ENCODE measurements at regions not wholly inside any gene's neighbourhood (a gene's known extent, or its start where the extent isn't known, plus 50 kb on each side); places are given as distances from the start of the nearest gene placed in this dataset.

DNA sequence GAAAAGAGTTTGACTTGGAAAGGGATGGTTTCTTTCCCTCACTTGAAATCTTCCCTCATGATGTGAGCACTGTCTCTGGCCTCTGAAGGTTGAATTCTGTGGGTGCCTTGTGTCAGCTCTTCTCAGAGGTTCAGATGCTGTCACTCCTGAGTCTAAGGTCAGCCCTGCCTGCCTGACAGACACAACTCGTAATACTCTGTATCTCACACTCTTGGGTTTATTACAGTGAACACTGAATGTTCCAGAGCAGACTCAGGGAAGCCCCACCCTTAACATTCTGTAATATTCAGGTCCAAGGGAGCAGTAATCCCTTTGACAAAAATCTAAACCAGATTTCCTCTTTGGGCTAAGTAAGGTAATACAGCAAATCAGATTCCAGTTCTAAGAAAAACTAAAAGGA is 837.8 kb downstream of the QKI start:
- TF ChIP-seq, protein P1, sequence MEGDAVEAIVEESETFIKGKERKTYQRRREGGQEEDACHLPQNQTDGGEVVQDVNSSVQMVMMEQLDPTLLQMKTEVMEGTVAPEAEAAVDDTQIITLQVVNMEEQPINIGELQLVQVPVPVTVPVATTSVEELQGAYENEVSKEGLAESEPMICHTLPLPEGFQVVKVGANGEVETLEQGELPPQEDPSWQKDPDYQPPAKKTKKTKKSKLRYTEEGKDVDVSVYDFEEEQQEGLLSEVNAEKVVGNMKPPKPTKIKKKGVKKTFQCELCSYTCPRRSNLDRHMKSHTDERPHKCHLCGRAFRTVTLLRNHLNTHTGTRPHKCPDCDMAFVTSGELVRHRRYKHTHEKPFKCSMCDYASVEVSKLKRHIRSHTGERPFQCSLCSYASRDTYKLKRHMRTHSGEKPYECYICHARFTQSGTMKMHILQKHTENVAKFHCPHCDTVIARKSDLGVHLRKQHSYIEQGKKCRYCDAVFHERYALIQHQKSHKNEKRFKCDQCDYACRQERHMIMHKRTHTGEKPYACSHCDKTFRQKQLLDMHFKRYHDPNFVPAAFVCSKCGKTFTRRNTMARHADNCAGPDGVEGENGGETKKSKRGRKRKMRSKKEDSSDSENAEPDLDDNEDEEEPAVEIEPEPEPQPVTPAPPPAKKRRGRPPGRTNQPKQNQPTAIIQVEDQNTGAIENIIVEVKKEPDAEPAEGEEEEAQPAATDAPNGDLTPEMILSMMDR (conservative IDR thresholded peaks at IDR 0.05; ENCODE audit: low read depth, low read length), result no peak
- TF ChIP-seq CEBPB (IDR thresholded peaks at IDR 0.05; ENCODE audit: low read depth, low read length) (no peak), POLR2A (IDR thresholded peaks at IDR 0.05; ENCODE audit: low read depth, low read length) (no peak), RAD21 (IDR thresholded peaks at IDR 0.05; ENCODE audit: low read length) (no peak), RFX5 (IDR thresholded peaks at IDR 0.05; ENCODE audit: low read depth, low read length) (no peak), MAZ (IDR thresholded peaks at IDR 0.05; ENCODE audit: borderline replicate concordance, low read depth, low read length) (no peak), CHD1 (IDR thresholded peaks at IDR 0.05; ENCODE audit: low read depth, low read length) (no peak), MXI1 (IDR thresholded peaks at IDR 0.05; ENCODE audit: borderline replicate concordance, low read depth, low read length) (no peak), SMC3 (IDR thresholded peaks at IDR 0.05; ENCODE audit: low read depth, low read length) (no peak), RCOR1 (IDR thresholded peaks at IDR 0.05; ENCODE audit: insufficient replicate concordance, low read length) (no peak), MAFK (IDR thresholded peaks at IDR 0.05; ENCODE audit: low read depth, low read length) (no peak)
- TF ChIP-seq, protein P2, sequence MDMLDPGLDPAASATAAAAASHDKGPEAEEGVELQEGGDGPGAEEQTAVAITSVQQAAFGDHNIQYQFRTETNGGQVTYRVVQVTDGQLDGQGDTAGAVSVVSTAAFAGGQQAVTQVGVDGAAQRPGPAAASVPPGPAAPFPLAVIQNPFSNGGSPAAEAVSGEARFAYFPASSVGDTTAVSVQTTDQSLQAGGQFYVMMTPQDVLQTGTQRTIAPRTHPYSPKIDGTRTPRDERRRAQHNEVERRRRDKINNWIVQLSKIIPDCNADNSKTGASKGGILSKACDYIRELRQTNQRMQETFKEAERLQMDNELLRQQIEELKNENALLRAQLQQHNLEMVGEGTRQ (IDR thresholded peaks at IDR 0.05; ENCODE audit: low read depth, low read length), result no peak

Measured in IMR-90 (cell line).